GM12878 (cell line): ENCODE measurements at regions not wholly inside any gene's neighbourhood (a gene's known extent, or its start where the extent isn't known, plus 50 kb on each side); places are given as distances from the start of the nearest gene placed in this dataset.

Source experiments
- ATAC-seq: fragments of 200-7000 bp; cut with Tn5 transposase; 3 replicates; pipeline ENCODE4 v1.9.1; 2020; ENCODE audit warnings: mild to moderate bottlenecking, moderate library complexity
- BruUV-seq: library from RNA; stranded (reverse); fragments of 400-500 nt; replicated peaks from 2 replicates; lab custom pipeline; 2021; lab: Mats Ljungman, UMichigan
- CTCF ChIA-PET: fragments of 300-600 bp; sonication (Branson Sonifier 250); formaldehyde crosslinking; extraction: SDS; loops from one replicate; lab custom pipeline; 2021; ENCODE audit warnings: inconsistent platforms; lab: Yijun Ruan, JAX
- POLR2A ChIA-PET: fragments of 350-600 bp; formaldehyde crosslinking; extraction: SDS; loops from one replicate; lab custom pipeline; 2021; ENCODE audit warnings: inconsistent platforms; lab: Charles Lee
- RAD21 ChIA-PET: fragments of 300-600 bp; sonication (Branson Sonifier 250); formaldehyde crosslinking; loops from one replicate; lab custom pipeline; 2023; ENCODE audit warnings: antibody characterized with exemption; ENCODE audit not compliant: unreplicated experiment; lab: Charles Lee
- SMC1A ChIA-PET: fragments of 300-600 bp; sonication (Branson Sonifier 250); formaldehyde crosslinking; loops from one replicate; lab custom pipeline; 2023; ENCODE audit not compliant: unreplicated experiment, uncharacterized antibody; lab: Charles Lee
- DNase-seq: peaks from one replicate; pipeline ENCODE4 v3.0.0-alpha.2; 2011; ENCODE audit warnings: low read depth, low spot score
- FAIRE-seq: peaks from 3 replicates; lab custom pipeline; 2011; peaks lifted over from hg19 to GRCh38; lab: Jason Lieb, UNC
- H2AFZ ChIP-seq: 2 replicates; pipeline ENCODE4 v1.6.0; 2011; ENCODE audit warnings: low read depth, low read length, control low read depth; ENCODE audit not compliant: control insufficient read depth
- H3K27ac ChIP-seq: 2 replicates; pipeline ENCODE4 v1.5.1; 2011; ENCODE audit warnings: control low read depth; ENCODE audit not compliant: control insufficient read depth, insufficient read depth
- H3K27me3 ChIP-seq, 2 experiments: replicated peaks in 1 of 2; 2 replicates each; pipeline versions ENCODE4 v1.6.0 to v1.6.1; 2011; ENCODE audit warnings: low read length in 1 of 2; ENCODE audit not compliant: control insufficient read depth in 2 of 2, insufficient read depth in 2 of 2
- H3K36me3 ChIP-seq, 2 experiments: 2 replicates each; pipeline ENCODE4 v1.5.1; 2011; ENCODE audit warnings: low read length in 1 of 2; ENCODE audit not compliant: control insufficient read depth in 2 of 2, insufficient read depth in 2 of 2
- H3K4me1 ChIP-seq: 2 replicates; pipeline ENCODE4 v1.6.1; 2011; ENCODE audit warnings: mild to moderate bottlenecking, low read length, moderate library complexity, mixed read lengths; ENCODE audit not compliant: control insufficient read depth, insufficient read depth
- H3K4me2 ChIP-seq: 2 replicates; pipeline ENCODE4 v1.6.0; 2011; ENCODE audit warnings: control low read depth; ENCODE audit not compliant: control insufficient read depth, insufficient read depth
- H3K4me3 ChIP-seq: fragments of 200-600 bp; sonication (generic); 2 replicates; pipeline ENCODE4 v1.5.1; 2016
- H3K79me2 ChIP-seq: 2 replicates; pipeline ENCODE4 v1.6.0; 2011; ENCODE audit warnings: low read length; ENCODE audit not compliant: control insufficient read depth, insufficient read depth
- H3K9ac ChIP-seq: 2 replicates; pipeline ENCODE4 v1.8.0; 2011; ENCODE audit warnings: low read length, control low read depth, mixed read lengths; ENCODE audit not compliant: control insufficient read depth, insufficient read depth
- H3K9me3 ChIP-seq: replicated peaks from 3 replicates; pipeline ENCODE4 v1.5.1; 2011; ENCODE audit warnings: mild to moderate bottlenecking, low read length; ENCODE audit not compliant: control insufficient read depth, insufficient read depth
- H4K20me1 ChIP-seq: 2 replicates; pipeline ENCODE4 v1.6.0; 2011; ENCODE audit not compliant: control insufficient read depth, insufficient read depth
- ASH2L ChIP-seq: fragments of 300-600, 200-600 bp; sonication (generic); IDR thresholded peaks from 2 replicates; pipeline ENCODE4 v1.6.1; 2017; ENCODE audit warnings: low read depth, mild to moderate bottlenecking, borderline replicate concordance
- BCL11A ChIP-seq: IDR thresholded peaks from 2 replicates; pipeline ENCODE4 v1.6.1; 2011; ENCODE audit warnings: low read depth, low read length
- DPF2 ChIP-seq: fragments of 450-650 bp; IDR thresholded peaks from 2 replicates; pipeline ENCODE4 v1.6.1; 2017; ENCODE audit warnings: mild to moderate bottlenecking
- IRF5 ChIP-seq: fragments of 450-650 bp; IDR thresholded peaks from 2 replicates; pipeline ENCODE4 v1.6.1; 2017; ENCODE audit warnings: borderline replicate concordance
- MLLT1 ChIP-seq: fragments of 450-650 bp; IDR thresholded peaks from 2 replicates; pipeline ENCODE4 v1.6.1; 2016; ENCODE audit warnings: mild to moderate bottlenecking
- SMAD1 ChIP-seq: fragments of 450-650 bp; IDR thresholded peaks from 2 replicates; pipeline ENCODE4 v1.6.1; 2018; ENCODE audit warnings: mild to moderate bottlenecking, low read depth; ENCODE audit not compliant: partially characterized antibody
- STAT1 ChIP-seq: fragments of 450-650 bp; conservative IDR thresholded peaks from 2 replicates; pipeline ENCODE4 v1.6.1; 2014; ENCODE audit warnings: antibody characterized with exemption, mild to moderate bottlenecking
- STAT3 ChIP-seq: IDR thresholded peaks from 2 replicates; pipeline ENCODE4 v1.6.1; 2011; ENCODE audit warnings: low read depth, low read length, improper control_type of control experiment
- ZNF274 ChIP-seq: IDR thresholded peaks from one replicate; pipeline ENCODE4 v1.8.0; 2011; ENCODE audit not compliant: insufficient read length, insufficient read depth
- WGBS: methylation state at CpG from one replicate; pipeline ENCODE4 v1.1.6; 2016; ENCODE audit warnings: low lambda C conversion rate; ENCODE audit not compliant: insufficient replicate concordance, insufficient coverage; ENCODE audit errors: missing lambda C conversion rate; 5-methylcytosine and 5-hydroxymethylcytosine counted together
- in situ Hi-C: fragments of 300-500 bp; cut with MboI; formaldehyde crosslinking; loops from 9 replicates; pipeline ENCODE4 v1.14.3; 2018; ENCODE audit warnings: mixed read lengths
- intact Hi-C: fragments of 100-400 bp; cut with micrococcal nuclease; formaldehyde crosslinking; loops from one replicate; pipeline ENCODE4 v1.14.2; 2022; ENCODE audit not compliant: unreplicated experiment

GRCh38 chr10:118971876-118972275, 57.6 kb upstream of the NANOS1 start:
- 0 out of 4 replicates have a peak, but pooled peaks cover 0 to 5% of the 10 kb centered on the region in 2 experiments for H3K27me3 ChIP-seq
- TF ChIP-seq STAT3, result no peak
- TF ChIP-seq IRF5, result no peak
- TF ChIP-seq ZNF274, result no peak
- TF ChIP-seq BCL11A, result no peak
- no peak for TF ChIP-seq SMAD1
- TF ChIP-seq DPF2, result no peak
- no peak for TF ChIP-seq STAT1
- no peak for TF ChIP-seq ASH2L
- no peak for TF ChIP-seq MLLT1
- TF ChIP-seq, all 136 proteins: peak for 0
- no peak overlapping the region for H2AFZ ChIP-seq
- H3K4me2 ChIP-seq, result no peak overlapping the region
- no peaks in the 10 kb centered on the region for H3K36me3 ChIP-seq
- SMC1A ChIA-PET, result interaction anchor here (0.6 to 3.7 kb wide), 6 partner anchors 50 to 243 kb away, joined by 3 to 15 read pairs (median 4); no protein-coding TSS in a partner anchor
- H3K9me3 ChIP-seq, result no peaks in the 10 kb centered on the region; the same call in 2 of the 3 replicates
- no peak for FAIRE-seq
- no peaks in the 10 kb centered on the region for H4K20me1 ChIP-seq
- H3K9ac ChIP-seq, result no peak overlapping the region
- H3K4me1 ChIP-seq, result no peaks in the 10 kb centered on the region
- in situ Hi-C loops, result no loop called here
- ATAC-seq, result no peak
- intact Hi-C loops, result loop anchor here (1.0 kb wide), 1 partner anchor 58 kb away; no protein-coding TSS in a partner anchor
- RAD21 ChIA-PET, result interaction anchor here (0.6 to 1.7 kb wide), 7 partner anchors 12 to 228 kb away, joined by 3 to 8 read pairs (median 4); no protein-coding TSS in a partner anchor
- no peak for DNase-seq
- CTCF ChIA-PET, result interaction anchor here (0.7 to 2.9 kb wide), 4 partner anchors 13 to 518 kb away, joined by 3 to 24 read pairs (median 4); no protein-coding TSS in a partner anchor
- POLR2A ChIA-PET, result interaction anchor here (0.6 kb wide), 1 partner anchor 517 kb away, joined by 4 read pairs; no protein-coding TSS in a partner anchor
- WGBS, result 50% methylated on average over 3 of the region's 3 CpGs
- H3K4me3 ChIP-seq, result no peak overlapping the region
- H3K79me2 ChIP-seq, result no peaks in the 10 kb centered on the region
- no TSS peak for BruUV-seq
- no peak overlapping the region for H3K27ac ChIP-seq
